ENCODE measurements at regions not wholly inside any gene's neighbourhood (a gene's known extent, or its start where the extent isn't known, plus 50 kb on each side); places are given as distances from the start of the nearest gene placed in this dataset.

DNA sequence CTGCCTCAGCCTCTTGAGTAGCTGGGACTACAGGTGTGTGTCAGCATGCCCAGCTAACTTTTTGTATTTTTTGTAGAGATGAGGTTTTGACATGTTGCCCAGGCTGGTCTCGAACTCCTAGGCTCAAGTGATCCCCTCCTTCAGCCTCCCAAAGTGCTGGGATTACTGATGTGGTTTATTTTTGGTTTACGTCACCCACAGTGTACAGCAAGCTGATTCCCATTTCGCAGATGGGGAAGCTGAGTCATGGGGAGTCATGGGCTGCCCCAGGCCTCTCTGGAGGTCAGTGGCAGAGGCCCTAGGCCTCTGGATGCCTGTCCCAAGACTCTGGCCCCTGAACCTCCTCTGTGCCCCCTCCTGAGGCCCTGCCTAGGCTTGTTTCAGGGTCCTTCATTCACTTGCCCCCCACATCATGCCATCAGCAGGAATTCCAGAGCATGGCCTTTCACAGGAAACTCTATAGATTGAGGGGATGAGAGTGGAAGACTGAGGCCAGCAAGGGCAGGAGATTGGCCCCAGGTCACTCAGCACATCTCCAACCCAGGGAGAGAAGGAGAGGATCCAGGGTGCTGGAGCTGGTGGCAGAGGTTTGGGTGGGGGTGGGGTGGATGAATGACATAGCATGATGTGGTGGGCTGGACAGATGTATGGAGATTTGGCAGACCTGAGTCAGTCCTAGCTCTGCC, 266.0 kb downstream of the PTPRU start:
- no peak for DNase-seq

DNA sequence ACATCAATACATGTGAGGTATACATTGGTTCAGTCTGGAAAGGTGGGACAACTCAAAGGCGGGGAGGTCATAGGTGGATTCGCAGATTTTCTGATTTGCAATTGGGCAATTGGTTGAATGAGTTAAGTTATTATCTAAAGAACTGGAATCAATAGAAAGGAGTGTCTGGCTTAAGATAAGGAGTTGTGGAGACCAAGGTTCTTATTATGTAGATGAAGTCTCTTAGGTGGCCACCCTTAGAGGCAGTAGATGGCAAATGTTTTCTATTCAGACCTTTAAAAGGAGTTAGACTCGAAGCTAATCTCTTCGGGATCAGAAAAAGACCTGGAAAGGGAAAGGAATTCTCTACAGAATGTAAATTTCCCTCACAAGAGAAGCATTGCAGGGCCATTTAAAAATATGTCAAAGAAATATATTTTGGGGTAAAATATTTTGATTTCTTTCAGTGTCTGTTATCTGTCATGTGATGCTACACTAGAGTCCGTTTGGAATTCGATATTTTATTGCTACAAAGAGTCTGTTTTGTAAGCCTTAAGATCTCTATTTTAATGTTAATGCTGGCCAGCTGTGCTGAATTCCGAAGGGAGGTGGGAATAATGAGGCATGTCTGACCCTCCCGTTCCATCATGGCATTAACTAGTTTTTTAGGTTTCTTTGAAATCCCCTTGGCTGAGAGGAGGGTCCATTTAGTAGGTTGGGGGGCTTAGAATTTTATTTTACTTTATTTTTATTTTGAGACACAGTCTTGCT, 265.1 kb downstream of the PTPRU start:
- DNase-seq, result no peak

DNA sequence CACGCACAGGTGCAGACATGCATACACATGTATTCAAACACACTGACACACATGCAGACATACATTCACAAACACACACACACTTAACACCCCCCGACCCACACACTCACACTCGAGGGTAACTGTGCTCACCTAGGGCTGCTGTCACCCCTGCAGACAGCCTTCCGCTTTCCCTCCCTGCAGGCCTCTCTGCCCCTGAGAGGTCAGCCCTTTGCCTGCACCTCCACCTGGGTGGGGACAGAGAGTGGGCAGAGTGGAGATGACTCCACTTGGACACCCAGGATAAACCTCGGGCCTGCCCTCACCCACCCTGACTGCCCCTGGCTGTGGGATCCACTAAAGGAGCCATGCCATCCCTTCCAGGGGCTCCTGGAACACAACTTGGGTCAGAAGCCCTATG, 264.3 kb downstream of the PTPRU start:
- no peak for DNase-seq

DNA sequence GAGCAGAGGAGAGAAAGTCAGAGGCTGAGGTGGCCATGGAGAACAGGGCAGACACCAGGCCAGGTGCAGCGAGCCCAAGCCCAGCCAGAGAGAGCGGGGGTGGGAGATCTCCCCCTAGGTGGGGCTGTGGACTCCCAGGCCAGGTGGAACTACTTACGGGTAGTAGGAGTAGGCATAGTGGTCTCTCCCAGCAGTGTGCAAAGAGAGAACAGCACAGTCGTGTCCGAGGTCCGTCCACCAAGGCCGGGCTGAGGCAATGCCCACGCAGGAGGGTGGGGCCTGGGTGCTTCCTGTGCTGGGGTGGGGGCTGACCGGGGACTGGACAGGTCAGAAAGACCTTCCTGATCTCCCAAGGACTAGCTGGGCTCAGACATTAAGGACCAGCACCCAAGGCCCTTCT, 263.7 kb downstream of the PTPRU start:
- DNase-seq, result no peak

DNA sequence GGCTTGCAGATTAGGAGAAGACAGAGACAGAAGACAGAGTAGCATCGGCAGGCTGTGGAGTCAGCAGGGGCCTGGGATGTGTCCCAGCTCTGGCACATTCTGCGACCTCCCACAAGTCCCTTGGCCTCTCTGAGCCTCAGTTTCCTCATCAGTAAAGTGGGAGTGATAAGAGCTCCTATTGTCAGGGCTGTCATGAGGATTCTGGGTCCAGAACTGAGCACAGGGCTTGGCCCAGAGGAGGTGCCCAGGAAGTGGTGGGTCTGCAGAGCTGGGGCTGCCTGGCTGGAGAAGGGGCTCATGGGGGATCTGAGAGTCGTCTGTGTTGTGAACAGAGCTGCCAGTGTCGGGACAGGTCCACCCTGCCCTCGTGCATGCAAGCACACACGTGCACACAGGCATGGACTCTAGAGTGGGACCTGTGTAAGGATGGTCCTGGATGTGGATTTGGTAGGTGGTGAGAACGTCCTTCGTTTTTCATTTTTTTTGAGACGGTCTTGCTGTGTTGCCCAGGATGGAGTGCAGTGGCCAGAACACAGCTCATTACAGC, 262.9 kb downstream of the PTPRU start:
- DNase-seq, result no peak

DNA sequence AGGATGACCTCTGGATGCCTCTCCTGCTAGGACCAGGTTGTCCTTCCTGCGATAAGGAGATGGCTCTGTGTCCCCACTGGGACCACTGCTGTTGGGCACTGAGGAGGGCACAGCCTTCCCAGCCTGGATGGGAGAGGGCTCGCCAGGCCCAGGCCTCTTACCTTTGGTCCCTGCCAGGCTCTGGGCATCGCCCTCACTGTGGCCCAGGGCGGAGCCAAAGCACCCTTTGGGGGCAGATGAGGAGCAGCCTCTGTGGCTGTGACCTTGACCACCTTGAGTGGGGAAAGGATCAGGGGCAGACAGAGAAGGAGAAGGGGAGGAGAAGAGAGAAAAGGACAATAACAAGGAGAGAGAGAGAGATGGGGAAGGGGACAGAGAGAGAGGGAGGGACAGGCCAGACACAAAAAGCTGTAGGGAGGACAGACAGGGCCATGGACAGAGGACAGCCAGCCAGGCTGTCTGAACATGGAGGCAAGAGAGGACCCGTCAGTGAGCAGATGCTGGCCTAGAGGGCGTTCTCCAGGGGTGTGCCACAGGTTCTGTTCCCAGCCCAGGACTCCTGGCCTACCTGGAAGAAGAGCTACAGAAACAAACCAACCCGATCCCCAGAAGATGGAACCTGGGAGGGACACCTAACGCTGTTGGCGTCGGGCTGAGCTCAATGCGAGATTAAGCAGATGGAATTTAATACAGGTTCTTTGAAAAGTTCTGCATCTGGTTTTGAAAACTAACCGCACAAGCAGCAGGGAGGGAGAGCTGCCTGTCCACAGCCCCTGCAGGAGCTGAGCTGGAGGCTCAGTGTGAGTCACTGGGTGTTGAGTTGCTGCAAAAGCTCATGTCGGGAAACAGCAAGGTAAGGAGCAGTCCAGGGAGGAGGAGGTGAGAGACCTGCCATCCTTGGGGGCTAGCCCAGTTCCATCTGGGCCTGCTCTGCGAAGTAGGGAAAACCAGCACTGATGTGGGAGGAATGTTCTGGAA, 262.1 kb downstream of the PTPRU start:
- DNase-seq, result no peak

DNA sequence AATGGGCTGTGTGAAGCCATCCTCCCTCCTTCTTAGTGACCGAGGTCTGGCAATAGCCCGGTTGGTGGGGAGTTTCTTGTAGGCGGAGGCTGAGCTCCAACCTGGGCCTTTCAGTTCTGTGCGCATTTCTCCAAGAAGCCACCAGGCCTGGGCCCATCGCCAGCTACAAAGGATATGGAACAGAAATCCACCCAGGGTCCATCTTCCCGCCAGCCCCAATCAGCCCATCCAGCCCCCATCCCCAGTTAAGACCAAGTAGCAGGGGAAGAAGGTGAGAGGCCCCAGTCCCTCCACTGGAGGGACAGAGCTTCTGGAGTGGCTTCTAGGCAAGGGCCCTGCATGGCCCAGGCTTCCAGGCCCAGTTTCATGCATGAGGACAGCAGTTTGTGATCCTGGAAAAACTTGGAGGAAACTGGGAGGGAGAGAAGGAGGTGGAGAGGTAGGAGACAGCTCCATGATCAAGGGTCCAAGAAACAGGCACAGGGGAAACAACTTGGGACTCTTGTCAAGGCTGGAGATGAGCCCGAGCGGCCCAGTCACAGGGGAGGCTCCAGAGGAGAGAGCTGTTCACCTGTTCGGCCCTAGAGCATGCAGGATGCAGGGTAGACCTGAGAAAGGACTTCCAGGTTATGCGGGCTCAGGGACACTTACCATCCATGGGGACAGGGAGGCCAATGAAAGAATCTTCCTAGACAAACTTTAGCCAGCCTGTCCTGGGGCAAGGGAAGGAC, 261.2 kb downstream of the PTPRU start:
- DNase-seq, result no peak

DNA sequence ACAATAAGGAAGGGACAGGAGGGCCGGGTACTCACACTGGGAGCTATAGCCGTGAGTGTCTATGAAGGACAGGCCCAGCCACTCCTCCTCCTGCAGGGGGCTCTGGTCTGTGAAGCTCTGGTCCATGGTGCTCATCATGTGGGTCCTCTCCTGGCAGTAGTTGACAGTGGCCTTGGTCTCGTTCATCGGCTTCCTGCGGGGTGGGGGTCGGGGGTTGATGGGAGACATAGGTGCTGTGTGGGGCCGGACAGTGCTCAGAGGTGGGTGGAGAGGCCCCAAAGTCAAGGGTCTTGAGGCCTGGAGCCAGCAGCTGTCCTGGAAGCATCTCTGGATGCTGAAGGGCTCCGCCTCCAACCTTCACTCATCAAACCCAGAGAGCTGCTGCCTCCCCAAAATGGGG, 260.4 kb downstream of the PTPRU start:
- no peak for DNase-seq

DNA sequence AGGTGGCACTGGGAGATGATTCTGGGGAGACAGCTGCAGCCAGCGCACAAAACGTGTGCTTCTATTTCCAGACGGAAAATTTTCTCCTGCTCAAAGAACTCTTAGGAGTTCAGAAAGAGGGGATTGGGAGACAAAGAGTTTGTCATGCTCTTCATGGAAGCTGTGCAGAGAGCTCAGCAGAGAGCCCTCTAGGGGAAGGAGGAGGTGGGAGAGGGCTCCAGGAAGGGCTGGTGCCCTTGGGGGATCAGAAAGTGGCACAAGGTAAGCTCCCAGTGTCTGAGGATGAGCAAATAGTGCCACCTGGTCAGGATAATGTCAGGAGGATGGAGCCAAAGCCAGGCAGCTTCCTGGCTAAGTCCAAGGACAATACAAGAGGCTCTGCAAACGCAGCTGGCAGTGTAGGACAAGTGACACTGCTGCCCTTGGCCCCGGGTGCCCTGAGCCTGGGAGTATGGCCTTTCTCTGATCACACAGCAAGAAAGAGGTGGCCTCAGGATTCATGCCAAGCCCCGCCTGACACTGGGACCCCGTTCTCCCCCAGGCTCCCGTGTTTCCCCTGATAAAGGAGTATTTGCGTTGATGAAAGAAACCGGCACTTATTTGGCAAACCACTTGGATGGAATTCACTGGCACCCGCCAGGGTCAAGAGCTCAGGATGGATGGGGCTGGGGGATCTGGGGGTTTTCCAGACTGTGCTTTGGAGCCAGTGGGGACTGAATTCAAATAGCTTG, 254.0 kb downstream of the PTPRU start:
- peak; percentile 91 for DNase-seq

DNA sequence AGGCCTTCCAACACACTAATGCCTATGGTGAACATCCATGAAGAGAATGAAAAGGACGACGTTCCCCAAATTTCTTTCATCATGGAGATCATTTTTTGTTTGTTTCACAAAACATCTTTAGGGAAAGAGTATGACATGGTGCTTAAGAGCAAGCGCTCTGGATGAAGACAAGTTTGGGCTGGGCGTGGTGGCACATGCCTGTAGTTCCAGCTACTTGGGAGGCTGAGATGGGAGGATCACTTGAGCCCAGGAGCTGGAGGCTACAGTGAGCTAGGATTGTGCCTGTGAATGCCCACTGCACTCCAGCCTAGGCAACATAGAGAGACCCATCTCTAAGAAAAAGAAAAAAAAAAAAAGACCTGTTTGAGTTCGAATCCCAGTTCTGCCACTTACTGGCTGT, 253.1 kb downstream of the PTPRU start:
- DNase-seq, result no peak

DNA sequence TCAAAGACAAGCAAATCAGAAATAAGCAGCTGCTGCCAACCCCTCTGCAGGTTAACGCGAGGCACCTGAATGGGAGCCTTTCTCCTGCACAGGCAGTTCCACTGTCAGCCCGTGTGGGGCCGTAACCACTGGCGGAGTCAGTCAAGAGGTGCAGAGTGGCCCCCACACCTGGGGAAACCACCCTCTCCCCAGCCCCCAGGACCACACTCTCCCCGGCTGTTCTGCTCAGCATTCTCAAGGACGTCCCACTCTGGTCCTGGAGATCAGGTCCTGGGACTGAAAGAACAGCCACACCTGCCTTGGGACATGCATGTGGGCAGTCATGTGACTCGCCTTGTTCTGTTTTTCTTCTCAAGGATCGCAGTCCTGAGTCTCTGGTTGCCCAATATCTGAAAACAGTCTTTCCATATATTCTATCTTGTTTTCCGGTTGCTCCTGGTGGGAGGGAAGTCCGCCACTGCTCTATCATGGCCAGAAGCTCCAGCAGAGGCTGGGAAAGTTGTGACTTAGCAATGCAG, 252.5 kb downstream of the PTPRU start:
- DNase-seq, result no peak

DNA sequence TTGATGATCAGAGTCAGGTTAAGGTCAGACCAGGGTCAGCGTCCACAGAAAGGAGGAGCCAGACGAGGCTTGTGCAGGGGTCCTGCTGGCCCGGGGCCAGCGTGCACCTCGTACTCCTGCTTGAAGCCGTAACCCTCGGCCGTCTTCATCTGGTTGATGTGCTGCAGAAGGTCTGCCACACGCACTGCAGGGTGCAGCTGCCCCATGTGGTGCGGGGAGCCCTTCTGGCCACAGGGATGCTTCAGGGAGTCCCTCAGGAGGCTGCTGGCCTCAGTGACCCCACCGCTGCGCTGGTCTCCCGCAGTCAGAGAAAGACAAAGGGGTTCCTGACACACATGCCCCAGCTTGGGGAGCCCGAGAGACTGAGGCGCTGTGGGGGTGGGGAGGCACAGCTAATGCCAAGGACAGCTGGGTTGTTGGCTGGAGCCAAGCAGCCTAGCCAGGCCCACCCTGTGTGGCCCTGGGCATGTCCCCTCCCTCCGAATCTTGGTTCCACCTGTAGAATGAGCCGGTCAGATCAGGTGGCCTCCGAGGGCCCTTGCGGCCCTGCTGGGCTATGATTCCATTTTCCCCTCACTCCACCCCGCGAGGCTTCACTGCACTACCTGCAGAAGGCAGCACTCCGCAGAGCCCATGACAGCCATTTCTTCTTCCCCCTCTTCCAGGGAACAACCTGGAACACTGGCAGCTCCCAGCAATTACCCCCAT, 251.9 kb downstream of the PTPRU start:
- no peak for DNase-seq

DNA sequence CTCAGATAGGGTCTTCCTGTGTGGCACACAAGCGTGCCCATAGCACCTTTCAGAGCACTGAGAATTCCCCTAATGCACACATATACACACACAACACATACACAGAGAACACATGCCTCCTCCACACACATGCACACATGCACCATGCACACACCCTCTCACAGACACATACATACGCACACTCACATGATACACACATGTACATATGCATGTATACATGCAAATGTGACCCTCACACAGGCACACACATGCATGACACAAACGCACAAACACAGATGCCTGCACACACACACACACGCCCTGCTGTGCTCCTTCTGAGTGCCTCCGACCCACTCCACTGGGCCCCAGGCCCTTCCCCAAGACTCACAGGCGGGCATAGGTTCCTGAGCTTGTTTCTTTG, 251.0 kb downstream of the PTPRU start:
- no peak for DNase-seq

DNA sequence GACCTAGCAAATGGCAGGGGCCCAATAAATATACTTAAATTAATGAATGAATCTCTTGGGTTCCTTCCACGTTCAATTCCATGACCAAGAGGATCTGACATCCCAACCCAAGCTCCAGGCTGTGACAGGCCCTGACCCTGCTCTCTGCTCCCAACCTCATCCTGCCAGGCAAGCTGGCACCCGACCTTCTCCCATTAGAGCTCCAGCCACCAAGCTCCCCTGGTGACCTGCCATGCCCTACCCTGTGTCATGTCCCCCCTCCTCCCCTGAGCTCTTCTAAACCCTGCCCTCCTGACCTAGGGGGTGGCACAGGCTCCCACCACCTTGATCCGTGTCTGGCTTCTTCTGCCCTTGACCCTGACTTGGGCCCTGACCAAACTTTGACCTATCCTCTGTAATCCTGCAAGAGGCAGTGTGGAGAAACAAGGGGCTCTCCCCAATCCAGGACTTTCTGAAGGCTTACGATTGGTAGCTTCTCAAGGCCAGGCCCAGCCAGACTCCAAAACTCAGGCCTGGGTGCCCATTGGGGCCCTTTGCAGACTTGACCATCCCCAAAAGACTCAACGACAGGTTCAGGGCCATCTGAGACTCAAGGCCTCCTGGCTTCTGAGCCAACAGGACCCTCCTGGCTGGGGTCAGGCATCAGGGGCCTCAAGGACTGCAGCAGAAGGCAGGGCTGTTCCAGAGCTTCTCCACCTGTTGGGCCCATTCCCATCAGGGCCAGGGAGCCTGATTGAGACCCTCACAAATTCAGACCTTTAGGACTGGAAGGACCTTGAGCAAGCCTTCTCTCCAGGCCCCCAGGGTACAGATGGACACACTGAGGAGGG, 249.0 kb downstream of the PTPRU start:
- DNase-seq, result no peak

DNA sequence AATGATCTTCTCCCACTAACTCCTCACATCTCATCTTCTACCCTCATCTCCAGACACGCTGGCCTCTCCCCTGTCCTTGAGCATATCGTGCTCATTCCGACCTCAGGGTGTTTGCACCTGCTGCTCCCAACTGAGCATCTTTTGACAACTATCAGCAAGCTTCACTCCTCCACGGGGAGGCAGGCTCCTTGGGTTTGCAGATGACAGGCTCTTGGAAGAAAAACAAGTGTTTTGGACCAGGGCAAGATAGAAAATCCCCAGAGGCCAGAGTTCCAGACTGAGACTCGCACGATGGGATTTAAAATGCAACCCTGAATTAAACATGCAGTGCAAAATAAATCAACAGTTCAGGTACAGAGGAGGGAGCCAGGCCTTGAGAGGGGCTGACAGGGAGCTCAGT, 246.7 kb downstream of the PTPRU start:
- DNase-seq, result no peak

DNA sequence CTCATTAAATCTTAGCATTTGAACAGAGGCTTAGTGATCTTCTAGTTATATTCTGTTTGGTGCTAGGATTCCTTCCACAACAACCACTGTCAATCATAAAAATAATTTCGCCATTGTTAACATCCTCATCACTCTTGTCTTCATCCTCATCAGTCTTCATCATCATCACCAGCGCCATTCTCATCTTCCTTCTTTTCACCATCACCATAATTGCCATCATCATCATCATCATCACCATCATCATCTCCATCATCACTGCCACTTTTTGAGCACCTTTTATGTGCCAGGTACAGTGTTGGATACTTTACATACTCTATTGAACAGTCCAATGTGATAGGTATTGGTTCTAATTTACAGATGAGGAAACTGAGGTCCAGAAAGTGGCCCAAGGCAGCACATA, 245.7 kb downstream of the PTPRU start:
- DNase-seq, result no peak

DNA sequence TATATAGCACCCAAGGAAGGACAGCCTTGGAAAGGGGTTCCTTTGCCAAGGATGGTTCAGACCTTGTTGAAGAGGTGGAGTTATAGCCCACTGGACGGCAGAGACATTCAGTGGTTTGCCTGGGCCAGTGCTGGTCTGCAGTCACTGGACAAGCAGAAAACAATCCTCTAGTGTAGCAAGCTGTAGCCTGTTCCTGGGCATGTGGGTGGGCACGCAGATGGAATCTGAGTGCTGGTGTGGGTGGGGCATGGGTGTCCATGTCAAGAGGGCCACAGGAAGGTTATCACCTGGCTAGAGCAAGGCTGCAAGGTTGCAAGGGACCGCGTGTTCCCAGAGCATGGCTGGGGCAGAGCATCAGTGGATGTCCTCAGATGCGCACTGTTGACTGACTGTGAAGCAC, 244.7 kb downstream of the PTPRU start:
- DNase-seq, result no peak

DNA sequence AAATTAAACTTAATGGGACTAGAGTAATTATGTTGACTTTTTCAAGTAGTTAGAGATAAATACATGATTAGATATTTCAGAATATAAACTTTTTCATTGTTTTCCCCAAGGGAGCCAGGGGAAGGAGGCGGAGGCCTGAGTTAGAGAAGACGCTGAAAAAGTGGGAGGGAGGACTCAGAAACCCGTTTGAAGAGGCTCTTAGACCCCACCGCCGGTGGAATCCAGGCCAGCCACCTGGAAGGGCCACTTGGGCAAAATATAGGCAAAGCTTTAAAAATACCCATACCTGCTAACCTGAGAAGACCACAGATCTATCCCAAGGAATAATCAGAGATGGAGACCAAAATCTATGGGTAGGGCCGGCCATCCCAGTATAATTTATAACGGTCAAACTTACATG, 242.6 kb downstream of the PTPRU start:
- DNase-seq, result no peak

DNA sequence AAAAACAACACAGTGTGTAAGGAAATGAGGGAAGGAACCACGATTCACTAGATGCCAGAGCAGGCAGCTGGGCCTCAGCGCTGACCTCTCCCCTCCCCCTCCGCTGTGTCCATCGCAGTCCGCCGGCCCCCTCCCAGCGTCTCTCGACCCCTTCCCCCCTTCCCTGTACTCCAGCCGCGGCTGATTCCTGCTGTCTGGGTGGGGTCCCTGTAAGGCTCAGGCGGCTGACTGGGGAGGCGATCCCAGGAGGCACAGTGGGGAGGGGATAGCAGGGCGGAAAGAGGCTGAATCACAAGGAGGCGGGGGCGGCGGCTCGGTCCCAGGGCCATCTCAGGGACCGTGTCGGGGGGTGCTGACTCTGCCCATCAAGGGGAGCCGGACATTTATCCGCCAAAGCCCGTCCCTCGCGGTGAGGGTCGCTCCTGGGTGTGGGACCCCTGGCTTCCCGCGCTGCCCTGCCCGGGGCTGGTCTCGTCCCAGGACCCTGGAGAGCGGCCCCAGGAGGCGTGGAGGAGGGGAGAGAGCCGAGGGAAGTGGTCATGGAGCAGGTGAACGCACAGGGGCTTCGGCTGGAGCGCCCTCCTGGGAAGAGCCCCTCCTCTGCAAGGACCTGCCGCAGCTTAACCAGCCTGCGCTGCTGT, 241.9 kb downstream of the PTPRU start:
- DNase-seq, result no peak

DNA sequence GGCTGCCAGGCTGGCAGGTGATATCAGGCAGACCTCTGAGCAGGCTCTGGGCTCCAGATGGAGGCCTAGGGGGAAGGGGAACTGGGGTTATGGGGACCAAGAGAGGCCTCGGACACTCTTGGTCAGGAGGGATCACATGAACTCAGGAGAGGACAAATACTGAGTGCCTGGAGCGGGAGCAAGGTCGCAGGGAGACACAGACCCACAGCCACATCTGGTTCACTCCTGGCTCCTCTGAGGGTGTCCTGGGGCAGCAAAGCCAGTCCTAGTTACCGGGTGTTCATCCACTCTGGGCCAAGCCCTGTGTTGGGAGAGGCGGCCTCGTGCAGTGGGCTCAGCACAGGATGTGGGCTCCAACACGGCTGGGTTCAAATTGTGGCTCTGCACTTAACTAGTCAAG, 239.0 kb downstream of the PTPRU start:
- DNase-seq, result no peak

Measured in DMS153 (cell line).